Activated naive CD8-positive, alpha-beta T cell treated with anti-CD3 and anti-CD28 coated beads for 36 hours (primary cell): ENCODE measurements at regions not wholly inside any gene's neighbourhood (a gene's known extent, or its start where the extent isn't known, plus 50 kb on each side); places are given as distances from the start of the nearest gene placed in this dataset.

Experiments
- DNase-seq: peaks from one replicate; pipeline ENCODE4 v3.0.0; 2021
- H3K27ac Mint-ChIP-seq: one replicate; pipeline ENCODE4 v1.8.0; 2022; ENCODE audit warnings: mild to moderate bottlenecking, moderate library complexity, mixed read lengths
- H3K27me3 Mint-ChIP-seq: one replicate; pipeline ENCODE4 v1.8.0; 2022; ENCODE audit warnings: mild to moderate bottlenecking, mixed read lengths
- H3K36me3 Mint-ChIP-seq: one replicate; pipeline ENCODE4 v1.8.0; 2021; ENCODE audit warnings: mild to moderate bottlenecking, mixed read lengths
- H3K4me1 Mint-ChIP-seq: one replicate; pipeline ENCODE4 v1.8.0; 2021; ENCODE audit warnings: mixed read lengths
- H3K4me3 Mint-ChIP-seq: one replicate; pipeline ENCODE4 v1.8.0; 2022; ENCODE audit warnings: mild to moderate bottlenecking, moderate library complexity, mixed read lengths
- H3K9me3 Mint-ChIP-seq: one replicate; pipeline ENCODE4 v1.8.0; 2022; ENCODE audit warnings: mixed read lengths

DNA sequence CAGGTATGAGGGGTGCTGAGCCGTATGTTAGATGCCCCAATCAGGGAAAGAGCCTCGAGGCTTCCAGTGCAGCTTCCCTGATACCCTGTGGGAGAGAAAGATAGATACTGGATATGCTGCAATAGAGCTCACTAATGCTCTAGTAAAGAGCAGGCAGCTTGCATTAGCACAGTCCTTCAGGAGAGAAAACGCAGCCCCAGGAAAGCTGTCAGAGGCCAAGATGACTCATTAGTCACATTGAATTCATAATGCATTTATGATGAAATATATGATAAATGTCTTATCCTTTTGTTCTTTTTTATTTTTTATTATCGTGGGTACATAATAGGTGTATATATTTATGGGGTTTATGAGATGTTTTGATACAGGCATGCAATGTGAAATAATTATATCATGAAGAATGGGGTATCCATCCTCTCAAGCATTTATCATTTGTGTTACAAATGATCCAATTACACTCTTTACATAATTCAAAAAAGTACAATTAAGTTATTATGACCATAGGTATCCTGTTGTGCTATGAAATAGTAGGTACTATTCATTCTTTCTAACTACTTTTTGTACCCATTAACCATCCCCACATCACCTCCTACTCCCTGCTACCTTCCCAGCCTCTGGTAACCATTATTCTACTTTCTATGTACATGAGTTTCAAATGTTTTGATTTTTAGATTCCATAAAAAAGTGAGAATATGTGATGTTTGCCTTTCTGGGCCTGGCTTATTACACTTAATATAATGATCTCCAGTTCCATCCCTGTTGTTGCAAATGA lies 94.5 kb upstream of the TOP3B start:
- H3K27ac Mint-ChIP-seq: no peak overlapping the region

DNA sequence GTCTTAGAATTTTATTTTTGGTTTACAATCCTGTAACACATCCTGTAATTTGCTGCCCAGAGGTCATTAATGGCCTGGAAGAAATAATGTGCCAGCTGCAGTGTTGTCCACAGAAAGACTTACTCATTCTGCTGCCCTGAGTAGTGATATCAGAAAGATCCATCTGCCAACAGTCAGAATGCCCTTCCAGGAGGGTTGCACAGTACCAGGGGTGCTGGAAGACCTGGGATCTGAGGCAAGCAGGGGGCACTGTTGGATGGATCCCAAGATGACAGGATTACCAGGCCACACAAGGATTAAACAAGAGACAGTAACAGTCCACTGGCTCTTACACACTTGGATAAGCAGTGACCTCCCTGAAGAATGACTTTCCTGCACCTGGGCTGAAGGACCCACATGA lies 93.8 kb upstream of the TOP3B start:
- Mint-ChIP-seq H3K4me1 (no peaks in the 10 kb centered on the region), H3K27ac (no peak overlapping the region), H3K36me3 (no peaks in the 10 kb centered on the region), H3K27me3 (peaks cover 19% of the 10 kb centered on the region), H3K4me3 (no peak overlapping the region), H3K9me3 (no peaks in the 10 kb centered on the region)
- no peak for DNase-seq

More for the DNA sequence above, 94.5 kb upstream of the TOP3B start:
- no peak overlapping the region for H3K4me3 Mint-ChIP-seq
- peaks cover 26% of the 10 kb centered on the region for H3K27me3 Mint-ChIP-seq
- no peak for DNase-seq
- no peaks in the 10 kb centered on the region for H3K9me3 Mint-ChIP-seq
- no peaks in the 10 kb centered on the region for H3K36me3 Mint-ChIP-seq
- no peaks in the 10 kb centered on the region for H3K4me1 Mint-ChIP-seq

DNA sequence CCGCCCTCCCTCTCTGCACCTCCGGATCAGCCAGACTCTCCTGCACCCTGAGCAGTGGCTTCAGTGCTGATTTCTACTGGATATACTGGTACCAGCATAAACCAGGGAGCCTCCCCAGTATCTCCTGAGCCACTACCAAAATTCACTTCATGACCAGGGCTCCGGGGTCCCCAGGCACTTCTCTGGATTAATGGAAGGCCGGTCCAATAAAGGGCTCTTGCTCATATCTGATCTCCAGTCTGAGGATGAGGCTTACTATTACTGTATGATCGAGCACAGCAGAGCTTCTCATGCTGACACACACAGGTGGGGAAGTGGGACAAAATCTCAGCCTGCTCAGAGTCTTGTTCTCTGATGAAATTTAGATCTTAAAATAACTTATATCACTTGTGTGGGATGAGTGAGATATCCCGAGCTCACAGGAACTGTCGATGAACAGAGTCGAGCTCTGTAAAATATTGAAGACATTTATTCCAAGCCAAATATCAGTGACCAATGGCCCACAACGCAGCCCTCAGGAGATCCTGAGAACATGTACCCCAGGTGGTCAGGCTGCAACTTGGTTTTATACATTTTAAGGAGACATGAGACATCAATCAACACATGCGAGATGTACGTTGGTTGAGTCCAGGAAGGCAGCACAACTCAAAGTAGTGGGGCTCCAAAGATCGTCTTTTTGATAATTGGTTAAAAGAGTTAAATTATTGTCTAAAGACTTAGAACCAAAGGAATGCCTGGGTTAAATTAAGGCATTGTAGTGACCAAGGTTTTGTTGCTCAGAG lies 93.0 kb upstream of the TOP3B start:
- H3K4me1 Mint-ChIP-seq: no peaks in the 10 kb centered on the region
- no peaks in the 10 kb centered on the region for H3K36me3 Mint-ChIP-seq
- H3K4me3 Mint-ChIP-seq: no peak overlapping the region
- peaks cover 14% of the 10 kb centered on the region for H3K27me3 Mint-ChIP-seq
- H3K27ac Mint-ChIP-seq: no peak overlapping the region
- DNase-seq: no peak
- no peaks in the 10 kb centered on the region for H3K9me3 Mint-ChIP-seq

DNA sequence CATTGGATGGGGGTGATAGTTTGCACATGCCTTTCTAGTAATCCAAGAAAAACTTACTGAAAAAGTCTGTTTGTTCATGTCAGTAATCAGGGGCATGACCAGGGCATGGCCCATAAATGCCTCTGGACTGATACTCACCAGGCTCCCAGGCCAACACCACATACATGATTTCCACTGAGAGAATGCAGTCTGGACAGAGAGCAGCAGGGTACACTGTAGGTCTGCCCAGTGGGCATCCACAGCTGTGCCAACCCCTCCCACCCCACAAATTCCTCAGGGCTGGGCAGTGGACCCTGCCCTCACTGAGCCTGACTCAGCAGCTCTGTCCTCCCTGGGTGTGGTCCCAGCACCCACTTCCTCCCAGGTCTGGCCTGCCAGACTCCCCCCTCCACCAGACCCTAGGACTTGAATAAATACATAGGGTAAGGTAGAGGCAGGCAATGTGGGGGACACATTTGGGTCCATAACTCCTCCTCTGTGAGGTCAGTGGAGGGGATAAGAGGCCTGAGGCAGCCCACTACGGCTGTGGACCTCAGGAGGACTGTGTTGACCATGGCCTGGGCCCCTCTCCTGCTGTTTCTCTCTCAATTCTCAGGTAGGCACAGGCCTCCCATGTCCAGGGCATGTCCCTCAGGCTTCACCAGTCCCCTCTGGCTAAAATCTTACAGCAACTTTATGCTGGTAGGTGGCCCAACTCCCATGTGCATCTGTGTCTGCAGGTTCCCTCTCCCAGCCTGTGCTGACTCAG lies 92.2 kb upstream of the TOP3B start:
- Mint-ChIP-seq H3K27me3 (peaks cover 10% of the 10 kb centered on the region), H3K27ac (no peak overlapping the region), H3K9me3 (no peaks in the 10 kb centered on the region), H3K4me3 (no peak overlapping the region), H3K36me3 (no peaks in the 10 kb centered on the region), H3K4me1 (no peaks in the 10 kb centered on the region)
- DNase-seq: no peak

DNA sequence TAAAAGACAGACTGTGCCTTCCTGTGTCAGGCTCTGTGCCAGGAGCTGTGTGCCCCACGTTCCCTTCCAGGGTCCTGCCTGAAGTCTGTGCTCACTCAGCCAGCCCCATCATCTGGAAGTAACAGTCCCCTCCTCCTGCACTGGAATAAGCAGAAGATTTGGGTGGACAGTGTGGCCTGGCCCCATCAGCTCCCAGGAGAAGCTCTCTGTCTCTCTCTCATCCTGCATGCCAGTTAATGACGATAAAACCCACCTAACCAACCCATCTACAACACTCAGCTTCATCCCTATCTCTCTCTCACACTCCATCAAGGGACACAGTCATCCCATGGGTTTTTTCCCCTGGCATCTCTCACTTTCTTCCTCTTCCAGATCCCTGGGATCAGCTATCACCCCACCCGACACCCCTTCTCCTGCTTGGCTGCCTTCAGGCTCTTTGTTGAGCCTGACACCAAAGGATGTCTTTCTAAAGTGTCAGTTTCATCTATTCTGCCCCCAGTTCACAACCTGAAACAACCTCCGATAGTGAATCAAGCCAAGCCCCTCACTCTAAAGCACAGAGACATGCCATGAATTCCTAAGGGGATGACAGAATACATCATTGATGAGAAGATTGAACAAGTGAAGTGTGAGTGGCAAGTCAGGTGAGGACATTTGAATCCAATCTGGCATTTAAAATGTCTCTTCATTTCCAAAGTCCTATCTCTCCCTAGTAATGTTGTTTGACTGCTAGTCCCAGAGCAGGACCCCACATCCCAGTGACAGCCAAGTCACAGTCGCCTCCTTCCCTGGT lies 91.4 kb upstream of the TOP3B start:
- no peak for DNase-seq
- Mint-ChIP-seq H3K9me3 (no peaks in the 10 kb centered on the region), H3K36me3 (no peaks in the 10 kb centered on the region), H3K4me1 (no peaks in the 10 kb centered on the region), H3K27me3 (peaks cover 14% of the 10 kb centered on the region), H3K4me3 (no peak overlapping the region), H3K27ac (no peak overlapping the region)

DNA sequence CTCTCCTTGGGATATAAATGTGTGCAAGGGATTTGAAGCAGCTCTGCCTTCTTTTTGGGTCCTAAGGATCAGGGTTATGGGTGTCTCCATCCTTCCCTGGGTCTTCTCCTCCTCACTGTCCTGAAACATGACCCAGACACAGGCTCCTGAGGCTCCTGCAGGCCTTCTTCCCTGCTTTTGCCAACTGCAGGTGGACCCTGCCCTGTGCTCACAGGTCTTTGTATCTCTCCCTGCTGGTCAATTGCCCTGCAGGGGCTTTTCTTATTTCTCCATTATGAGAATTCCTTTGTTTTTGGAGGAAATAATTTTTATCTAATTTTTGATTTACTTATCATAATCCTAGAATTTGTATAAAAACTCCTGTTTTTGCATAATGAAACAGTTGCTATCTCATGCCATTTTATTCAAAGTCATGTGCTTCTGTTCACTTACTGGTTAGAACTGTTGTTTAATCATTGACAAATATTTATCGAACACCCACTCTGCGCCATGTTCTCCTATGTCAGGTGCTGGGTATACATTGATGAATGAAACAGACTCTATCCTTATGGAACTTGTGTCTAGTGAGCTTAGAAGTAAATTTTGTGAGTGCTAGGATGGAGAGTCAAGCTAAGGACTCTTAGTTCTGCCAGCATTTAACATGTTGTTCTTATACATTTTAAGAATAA lies 89.7 kb upstream of the TOP3B start:
- Mint-ChIP-seq H3K27ac (no peak overlapping the region), H3K4me3 (no peak overlapping the region), H3K9me3 (no peaks in the 10 kb centered on the region), H3K4me1 (no peaks in the 10 kb centered on the region), H3K27me3 (peaks cover 14% of the 10 kb centered on the region), H3K36me3 (no peaks in the 10 kb centered on the region)
- DNase-seq: no peak

DNA sequence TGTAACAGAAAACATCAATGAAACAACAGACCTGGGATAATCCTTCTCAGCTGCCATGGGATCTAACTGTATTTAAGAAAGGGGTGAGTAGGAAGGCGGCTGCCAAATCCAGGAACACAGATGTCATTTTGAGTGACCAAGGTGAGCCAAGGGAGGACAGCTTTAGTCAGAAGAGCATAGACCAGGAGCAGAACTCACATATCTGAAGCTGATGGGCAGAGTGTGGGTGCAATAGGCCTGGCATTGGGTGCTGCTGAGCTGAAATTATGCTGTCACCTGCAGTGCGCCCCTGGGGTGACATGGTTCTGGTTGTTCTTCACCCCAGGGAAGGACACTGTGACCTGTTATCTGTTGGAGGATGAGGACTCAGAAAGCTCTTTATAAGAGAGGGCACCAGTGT lies 88.9 kb upstream of the TOP3B start:
- Mint-ChIP-seq H3K4me1 (no peaks in the 10 kb centered on the region), H3K27me3 (peaks cover 8% of the 10 kb centered on the region), H3K36me3 (no peaks in the 10 kb centered on the region), H3K4me3 (no peak overlapping the region), H3K9me3 (no peaks in the 10 kb centered on the region), H3K27ac (no peak overlapping the region)
- no peak for DNase-seq

DNA sequence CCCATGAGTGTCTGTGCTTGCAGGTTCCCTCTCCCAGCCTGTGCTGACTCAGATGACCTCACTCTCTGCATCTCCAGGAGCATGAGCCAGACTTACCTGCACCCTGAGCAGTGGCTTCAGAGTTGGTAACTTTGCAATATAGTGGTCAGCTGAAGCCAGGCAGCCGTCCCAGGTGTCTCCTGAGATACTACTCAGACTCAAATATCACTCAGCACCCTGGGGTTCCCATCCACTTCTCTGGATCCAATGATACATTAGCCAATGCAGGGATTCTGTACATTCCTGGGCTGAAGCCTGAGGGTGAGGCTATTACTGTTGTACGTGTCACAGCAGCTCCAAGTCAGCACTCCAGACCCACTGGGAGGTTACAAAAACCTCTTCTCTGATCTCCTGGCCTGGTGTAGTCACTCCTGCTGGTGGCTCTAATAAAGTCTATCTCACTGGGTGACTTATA lies 87.8 kb upstream of the TOP3B start:
- no peak for DNase-seq
- Mint-ChIP-seq H3K36me3 (no peaks in the 10 kb centered on the region), H3K4me1 (no peaks in the 10 kb centered on the region), H3K27me3 (peaks cover 5% of the 10 kb centered on the region), H3K27ac (no peak overlapping the region), H3K4me3 (no peak overlapping the region), H3K9me3 (no peaks in the 10 kb centered on the region)

DNA sequence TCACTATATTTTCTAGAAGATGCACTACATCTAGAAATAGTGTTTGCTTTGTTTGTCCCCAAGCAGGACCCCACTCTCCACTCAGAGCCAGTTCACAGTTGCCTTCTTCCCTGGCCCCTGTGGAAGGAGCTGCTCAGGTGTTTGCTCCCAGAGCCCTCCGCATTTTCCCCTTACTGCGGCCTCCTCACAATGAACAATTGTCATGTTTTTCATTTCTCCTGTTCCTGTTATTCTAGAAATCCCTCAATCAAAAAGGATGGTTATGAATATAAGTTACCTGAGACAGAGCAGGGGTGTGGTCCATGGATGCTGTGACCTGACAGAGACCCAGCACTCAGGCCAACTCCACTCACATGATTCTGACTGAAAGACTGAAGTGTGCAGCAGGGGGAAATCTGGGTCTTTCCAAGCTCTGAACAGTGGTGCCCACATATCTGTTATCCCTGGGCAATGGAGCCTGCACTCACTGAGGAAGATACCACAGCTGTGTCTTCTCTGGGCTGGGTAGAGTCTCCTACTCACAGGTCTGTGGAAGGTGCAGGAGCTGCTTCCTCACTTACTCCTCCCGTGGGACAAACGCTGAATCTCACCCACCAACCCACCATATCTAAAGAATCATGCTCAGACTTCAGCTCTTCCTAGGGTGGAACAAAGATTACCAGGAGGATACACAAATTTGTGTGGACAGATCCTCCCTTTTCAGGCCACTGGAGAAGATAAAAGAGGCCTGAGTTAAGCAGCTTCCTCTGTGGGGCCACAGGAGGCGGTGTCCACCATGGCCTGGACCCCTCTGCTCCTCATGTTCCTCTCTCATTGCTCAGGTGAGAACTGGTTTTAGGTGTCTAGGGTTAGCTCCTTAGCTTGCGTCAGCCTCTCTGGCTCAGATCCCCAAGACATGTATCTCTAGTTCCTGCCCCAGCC lies 87.1 kb upstream of the TOP3B start:
- H3K4me3 Mint-ChIP-seq: no peak overlapping the region
- no peak for DNase-seq
- peaks cover 5% of the 10 kb centered on the region for H3K27me3 Mint-ChIP-seq
- no peaks in the 10 kb centered on the region for H3K4me1 Mint-ChIP-seq
- no peaks in the 10 kb centered on the region for H3K9me3 Mint-ChIP-seq
- H3K27ac Mint-ChIP-seq: no peak overlapping the region
- no peaks in the 10 kb centered on the region for H3K36me3 Mint-ChIP-seq

DNA sequence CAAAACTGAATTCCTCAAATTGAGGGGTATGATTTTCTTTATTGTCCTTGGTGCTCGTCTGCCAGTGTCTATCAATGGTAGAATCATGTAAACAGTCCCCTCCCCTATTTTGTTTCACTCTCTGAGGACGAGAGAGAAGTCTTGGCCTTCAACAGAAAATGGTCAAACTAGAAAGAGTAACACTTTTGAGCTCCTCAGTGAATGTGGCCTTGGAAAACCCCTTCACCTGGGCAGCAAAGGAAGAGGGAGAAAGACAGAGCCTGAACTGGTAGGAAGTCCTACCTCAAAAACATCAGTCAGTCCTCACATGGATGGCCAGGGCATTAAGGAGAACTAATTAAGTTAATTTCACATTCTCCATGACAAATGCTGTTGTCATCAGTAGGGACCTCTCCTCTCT lies 86.1 kb upstream of the TOP3B start:
- DNase-seq: no peak
- H3K27me3 Mint-ChIP-seq: peaks cover 8% of the 10 kb centered on the region
- H3K27ac Mint-ChIP-seq: no peak overlapping the region
- H3K4me3 Mint-ChIP-seq: no peak overlapping the region
- no peaks in the 10 kb centered on the region for H3K9me3 Mint-ChIP-seq
- H3K4me1 Mint-ChIP-seq: no peaks in the 10 kb centered on the region
- H3K36me3 Mint-ChIP-seq: no peaks in the 10 kb centered on the region

DNA sequence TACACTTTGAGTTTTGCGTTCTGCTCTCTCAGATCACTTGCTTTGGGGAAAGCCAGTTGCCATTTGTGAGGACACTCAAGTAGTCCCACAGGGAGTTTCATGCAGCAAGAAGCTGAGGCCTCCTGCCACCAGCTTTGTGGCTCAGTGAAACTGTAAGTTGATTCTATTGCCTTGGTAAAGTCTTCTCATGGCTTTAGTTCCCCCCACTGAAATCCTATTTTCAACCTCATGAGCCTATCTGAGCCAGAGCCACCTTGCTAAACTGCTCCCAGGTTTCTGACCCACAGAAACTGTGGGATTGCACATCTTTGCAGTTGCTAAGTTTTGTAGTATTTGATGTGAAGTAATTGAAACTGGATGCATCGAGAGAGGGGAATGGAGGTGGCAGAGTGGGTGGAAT lies 85.4 kb upstream of the TOP3B start:
- Mint-ChIP-seq H3K27me3 (peaks cover 11% of the 10 kb centered on the region), H3K27ac (no peak overlapping the region), H3K4me3 (no peak overlapping the region), H3K36me3 (no peaks in the 10 kb centered on the region), H3K4me1 (no peaks in the 10 kb centered on the region), H3K9me3 (no peaks in the 10 kb centered on the region)
- no peak for DNase-seq

DNA sequence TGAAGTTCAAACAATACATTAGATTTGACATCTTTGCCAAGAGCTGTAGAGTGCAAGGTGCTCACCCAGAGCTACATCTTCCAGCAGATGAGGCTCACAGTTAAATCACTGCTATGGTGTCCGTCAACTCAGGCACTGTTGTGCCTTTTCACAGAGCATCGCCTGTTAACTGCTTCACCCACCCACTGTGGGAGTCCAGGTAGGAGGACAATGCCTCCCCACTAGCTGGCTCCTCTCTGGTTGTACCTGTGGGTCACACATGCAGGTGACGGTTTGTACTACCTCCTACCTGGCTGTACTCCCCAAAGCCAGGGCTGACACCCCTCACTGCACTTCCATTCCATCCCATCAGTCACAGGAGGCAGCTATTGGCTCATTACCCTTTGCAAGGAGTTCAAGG lies 84.6 kb upstream of the TOP3B start:
- no peak for DNase-seq
- H3K27me3 Mint-ChIP-seq: peaks cover 13% of the 10 kb centered on the region
- H3K4me1 Mint-ChIP-seq: no peaks in the 10 kb centered on the region
- H3K27ac Mint-ChIP-seq: no peak overlapping the region
- H3K9me3 Mint-ChIP-seq: no peaks in the 10 kb centered on the region
- H3K4me3 Mint-ChIP-seq: no peak overlapping the region
- H3K36me3 Mint-ChIP-seq: no peaks in the 10 kb centered on the region

DNA sequence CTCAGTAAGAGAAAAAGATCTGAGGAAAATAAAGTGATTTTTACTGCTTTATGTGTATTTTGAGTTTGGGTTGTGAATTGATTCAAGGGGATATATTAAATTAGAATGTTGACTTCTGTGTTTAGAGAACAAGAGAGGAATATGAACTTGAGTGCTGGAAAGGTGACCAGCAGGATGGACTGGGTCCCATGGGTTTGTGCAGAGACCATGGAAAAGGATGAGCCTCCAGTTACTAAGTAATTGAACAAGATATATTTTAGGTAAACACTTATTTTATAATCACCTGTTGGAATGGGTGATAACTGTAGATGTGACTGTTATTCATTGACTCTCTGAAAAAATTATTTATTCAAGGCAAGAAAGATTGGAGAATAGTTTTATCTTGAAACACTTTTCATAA lies 82.0 kb upstream of the TOP3B start:
- Mint-ChIP-seq H3K36me3 (no peaks in the 10 kb centered on the region), H3K4me3 (no peak overlapping the region), H3K4me1 (no peaks in the 10 kb centered on the region), H3K9me3 (no peaks in the 10 kb centered on the region), H3K27me3 (peaks cover 19% of the 10 kb centered on the region), H3K27ac (no peak overlapping the region)
- no peak for DNase-seq
